ENCODE measurements at regions not wholly inside any gene's neighbourhood (a gene's known extent, or its start where the extent isn't known, plus 50 kb on each side); places are given as distances from the start of the nearest gene placed in this dataset.
A peak's percentile ranks its signal among the peaks of the same experiment; 100 is the strongest.
"Not testable (repeated sequence)": the region's sequence is repeated elsewhere in the genome, so short reads cannot be mapped to it uniquely, and the experiment has no call there.

DNA sequence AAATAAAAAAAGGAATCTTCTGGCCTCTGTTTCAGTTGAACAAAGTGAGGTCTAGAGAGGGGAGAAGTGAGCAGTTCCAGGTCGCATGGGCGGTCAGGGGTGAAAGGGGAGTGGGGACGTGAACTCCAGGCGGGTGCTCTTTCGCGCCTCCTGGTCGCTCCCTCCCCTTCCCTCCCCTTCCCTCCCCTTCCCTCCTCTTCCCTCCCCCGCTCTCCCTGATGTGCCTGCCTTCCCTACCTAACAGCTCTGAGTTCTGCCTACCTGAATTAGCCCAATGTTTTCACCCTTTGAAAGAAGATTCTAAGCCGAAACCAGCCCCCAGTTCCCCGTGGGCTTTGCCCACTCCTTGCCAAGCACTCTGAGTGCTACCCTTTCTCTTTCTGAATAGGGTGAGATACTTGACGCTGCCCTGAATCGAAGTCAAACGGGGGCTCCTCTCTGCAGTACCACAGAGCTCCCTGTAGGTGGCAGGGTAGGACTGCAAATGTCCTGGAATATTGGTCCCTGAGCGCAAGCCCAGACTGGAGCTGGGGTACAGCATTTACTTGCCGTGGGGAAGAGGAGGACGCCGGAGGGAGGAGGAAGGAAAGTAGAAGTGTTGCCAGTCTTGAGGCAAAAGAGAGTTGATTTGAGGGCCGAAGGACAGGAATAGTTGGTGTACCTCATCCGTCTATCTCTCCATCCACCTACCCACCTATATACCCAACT is 214.4 kb downstream of the NPIPA7 start:
- H3K4me1 ChIP-seq; H3K9me3 ChIP-seq; H3K27ac ChIP-seq; H3K36me3 ChIP-seq (ENCODE audit: low read depth, missing control alignments); intact Hi-C loops (cut with DNase I; ENCODE audit: low total_unique reads); H3K27me3 ChIP-seq; H3K4me3 ChIP-seq: not testable (repeated sequence)
- 4% methylated on average over 9 to 17 of the region's 19 CpGs for WGBS, 2 donors
- DNase-seq = peak; percentile 64
- peak in 2 of 3 experiments; percentile 49 to 54 for TF ChIP-seq CTCF (IDR thresholded peaks at IDR 0.05)

GRCh38 chr16:16595029-16595718 is 216.2 kb downstream of the NPIPA7 start:
- WGBS, 2 donors = 60% methylated on average over 1 of the region's 10 CpGs; no CpG with 5 or more reads in 1 of the 2 donors
- intact Hi-C loops (cut with DNase I; ENCODE audit: low total_unique reads); DNase-seq; H3K4me3 ChIP-seq; H3K9me3 ChIP-seq; H3K36me3 ChIP-seq (ENCODE audit: low read depth, missing control alignments); H3K27ac ChIP-seq; H3K4me1 ChIP-seq; H3K27me3 ChIP-seq: not testable (repeated sequence)

- H3K27ac ChIP-seq; DNase-seq; H3K27me3 ChIP-seq; intact Hi-C loops (cut with DNase I; ENCODE audit: low total_unique reads); H3K36me3 ChIP-seq (ENCODE audit: low read depth, missing control alignments); H3K4me1 ChIP-seq; H3K4me3 ChIP-seq; H3K9me3 ChIP-seq: not testable (repeated sequence)
- 56 to 59% methylated on average over 4 of the region's 4 CpGs for WGBS, 2 donors
Measured at GRCh38 chr16:16601239-16601638, 222.3 kb downstream of the NPIPA7 start.

DNA sequence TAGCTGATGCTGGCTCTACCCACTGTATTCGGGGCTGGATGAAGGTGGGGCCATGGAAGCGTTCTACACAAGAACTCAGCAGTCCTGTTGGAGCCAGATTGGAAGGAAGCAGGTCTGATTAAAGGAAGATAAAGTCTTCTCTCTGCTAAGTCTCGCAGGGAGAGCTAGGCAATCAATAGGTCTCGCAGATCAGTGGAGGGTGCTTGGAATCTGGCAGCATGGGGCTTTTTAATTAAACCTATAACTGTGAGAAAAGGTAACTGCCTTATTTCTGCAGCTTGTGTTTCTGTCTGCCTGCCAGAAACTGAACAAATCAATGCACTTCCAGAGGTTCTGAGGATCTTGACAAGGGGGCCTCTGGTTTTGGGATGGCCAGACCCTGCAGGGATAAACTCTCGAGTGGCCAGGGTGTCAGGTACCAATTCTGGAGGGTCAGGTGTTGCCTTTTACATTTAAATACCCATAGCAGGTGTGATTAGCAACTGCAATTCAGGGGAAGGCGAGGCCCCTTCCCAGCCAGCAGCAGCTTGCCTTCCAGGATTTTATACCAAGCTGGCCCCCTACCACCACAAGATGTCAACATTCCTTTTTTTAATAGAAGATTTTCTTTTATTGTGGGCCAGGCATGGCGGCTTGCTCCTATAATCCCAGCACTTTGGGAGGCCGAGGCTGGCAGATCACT is 228.6 kb downstream of the NPIPA7 start:
- H3K4me3 ChIP-seq; H3K27me3 ChIP-seq; H3K9me3 ChIP-seq; DNase-seq; H3K27ac ChIP-seq; intact Hi-C loops (cut with DNase I; ENCODE audit: low total_unique reads); H3K36me3 ChIP-seq (ENCODE audit: low read depth, missing control alignments); H3K4me1 ChIP-seq: not testable (repeated sequence)
- 57 to 58% methylated on average over 5 to 6 of the region's 8 CpGs for WGBS, 2 donors

DNA sequence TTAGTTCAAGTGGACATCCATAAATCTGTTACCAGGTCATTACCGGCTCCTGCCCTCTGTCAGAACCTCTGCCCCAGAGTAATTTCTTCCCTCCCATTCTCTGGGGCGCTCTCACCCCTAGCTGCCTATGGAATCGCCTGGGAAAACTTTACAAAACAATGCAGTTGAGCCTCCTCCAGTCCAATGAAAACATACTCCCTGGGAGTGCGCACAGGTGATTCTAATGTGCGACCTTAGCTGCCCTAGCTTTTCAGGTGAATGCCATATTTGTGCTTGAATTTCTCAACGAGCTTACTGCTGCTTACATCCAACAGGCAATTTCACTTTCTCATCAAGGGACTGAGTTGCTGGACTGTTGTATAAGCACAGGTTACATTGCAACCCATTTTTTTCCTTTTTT is 230.7 kb downstream of the NPIPA7 start:
- WGBS, 2 donors = 38 to 40% methylated on average over 6 of the region's 6 CpGs
- H3K4me3 ChIP-seq; intact Hi-C loops (cut with DNase I; ENCODE audit: low total_unique reads): not testable (repeated sequence)

GRCh38 chr16:16610389-16610967 is 231.5 kb downstream of the NPIPA7 start:
- H3K4me1 ChIP-seq; H3K27me3 ChIP-seq; H3K4me3 ChIP-seq; H3K27ac ChIP-seq; H3K36me3 ChIP-seq (ENCODE audit: low read depth, missing control alignments); H3K9me3 ChIP-seq; intact Hi-C loops (cut with DNase I; ENCODE audit: low total_unique reads); DNase-seq: not testable (repeated sequence)
- 60 to 72% methylated on average over 1 to 4 of the region's 10 CpGs for WGBS, 2 donors

More for the DNA sequence above, 230.7 kb downstream of the NPIPA7 start:
- not testable (repeated sequence) for H3K27ac ChIP-seq; H3K27me3 ChIP-seq; H3K9me3 ChIP-seq; H3K36me3 ChIP-seq (ENCODE audit: low read depth, missing control alignments); DNase-seq; H3K4me1 ChIP-seq

DNA sequence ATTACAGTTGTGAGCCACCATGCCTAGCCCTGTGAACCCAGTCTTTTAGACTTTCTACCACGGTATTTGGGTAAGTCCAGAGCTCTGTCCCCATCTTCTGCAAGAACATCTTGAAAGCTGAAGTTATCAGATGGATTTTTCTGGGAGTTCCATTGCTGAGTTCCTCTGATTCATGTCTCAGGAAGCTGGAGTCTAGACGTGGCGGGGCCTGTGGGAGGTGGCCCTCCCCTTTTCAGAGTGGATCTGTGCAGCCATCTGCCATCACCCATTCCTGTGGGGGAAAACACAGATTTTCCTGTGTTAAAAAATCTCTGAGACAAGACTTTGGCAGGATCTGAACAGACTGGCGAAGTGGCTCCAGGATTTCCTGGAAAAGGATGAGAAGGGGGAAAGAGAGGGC is 234.3 kb downstream of the NPIPA7 start:
- DNase-seq; H3K27me3 ChIP-seq; intact Hi-C loops (cut with DNase I; ENCODE audit: low total_unique reads); H3K27ac ChIP-seq; H3K9me3 ChIP-seq; H3K4me1 ChIP-seq; H3K4me3 ChIP-seq; H3K36me3 ChIP-seq (ENCODE audit: low read depth, missing control alignments): not testable (repeated sequence)
- no CpG with 5 or more reads among the region's 4 CpGs for WGBS, 2 donors

DNA sequence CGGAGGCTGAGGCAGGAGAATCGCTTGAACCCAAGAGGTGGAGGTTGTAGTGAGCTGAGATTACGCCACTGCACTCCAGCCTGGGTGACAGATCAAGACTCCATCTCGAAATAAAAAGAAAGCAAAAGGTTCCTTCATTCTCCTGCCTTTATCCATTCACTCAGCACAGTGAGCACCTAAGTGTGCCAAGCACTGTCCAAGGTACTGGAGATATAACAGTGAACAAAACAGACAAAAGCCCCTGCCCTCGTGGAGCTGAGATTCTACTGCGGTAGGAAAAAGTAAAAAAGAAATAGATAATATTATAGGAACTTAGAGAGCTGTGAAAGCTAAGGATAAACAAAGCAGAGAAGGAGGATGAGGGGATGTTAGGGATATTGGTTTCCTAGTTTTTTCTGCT is 235.5 kb downstream of the NPIPA7 start:
- H3K27ac ChIP-seq; H3K4me1 ChIP-seq; H3K9me3 ChIP-seq; H3K4me3 ChIP-seq; DNase-seq; H3K36me3 ChIP-seq (ENCODE audit: low read depth, missing control alignments); intact Hi-C loops (cut with DNase I; ENCODE audit: low total_unique reads); H3K27me3 ChIP-seq: not testable (repeated sequence)
- 75 to 78% methylated on average over 4 to 6 of the region's 6 CpGs for WGBS, 2 donors

DNA sequence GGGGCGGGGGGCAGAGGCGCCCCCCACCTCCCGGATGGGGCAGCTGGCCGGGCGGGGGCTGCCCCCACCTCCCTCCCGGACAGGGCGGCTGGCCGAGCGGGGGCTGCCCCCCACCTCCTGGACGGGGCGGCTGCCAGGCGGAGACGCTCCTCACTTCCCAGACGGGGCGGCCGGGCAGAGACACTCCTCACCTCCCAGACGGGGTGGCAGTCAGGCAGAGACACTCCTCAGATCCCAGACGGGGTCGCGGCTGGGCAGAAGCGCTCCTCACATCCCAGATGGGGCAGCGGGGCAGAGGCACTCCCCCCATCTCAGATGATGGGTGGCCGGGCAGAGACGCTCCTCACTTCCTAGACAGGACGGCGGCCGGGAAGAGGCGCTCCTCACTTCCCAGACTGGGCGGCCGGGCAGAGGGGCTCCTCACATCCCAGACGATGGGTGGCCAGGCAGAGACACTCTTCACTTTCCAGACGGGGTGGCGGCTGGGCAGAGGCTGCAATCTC is 240.1 kb downstream of the NPIPA7 start:
- 80 to 85% methylated on average over 2 to 27 of the region's 33 CpGs for WGBS, 2 donors
- H3K4me1 ChIP-seq; H3K4me3 ChIP-seq; H3K27ac ChIP-seq; H3K27me3 ChIP-seq; intact Hi-C loops (cut with DNase I; ENCODE audit: low total_unique reads); DNase-seq; H3K36me3 ChIP-seq (ENCODE audit: low read depth, missing control alignments); H3K9me3 ChIP-seq: not testable (repeated sequence)

GRCh38 chr16:16624367-16624766 is 245.4 kb downstream of the NPIPA7 start:
- intact Hi-C loops (cut with DNase I; ENCODE audit: low total_unique reads); H3K36me3 ChIP-seq (ENCODE audit: low read depth, missing control alignments); H3K27me3 ChIP-seq; H3K27ac ChIP-seq; DNase-seq; H3K9me3 ChIP-seq; H3K4me1 ChIP-seq; H3K4me3 ChIP-seq: not testable (repeated sequence)
- whole genome bisulfite sequencing, 2 donors = 84 to 89% methylated on average over 2 to 3 of the region's 3 CpGs

All from testis (tissue), 2 donors.